ENCODE measurements at regions not wholly inside any gene's neighbourhood (a gene's known extent, or its start where the extent isn't known, plus 50 kb on each side); places are given as distances from the start of the nearest gene placed in this dataset.

DNA sequence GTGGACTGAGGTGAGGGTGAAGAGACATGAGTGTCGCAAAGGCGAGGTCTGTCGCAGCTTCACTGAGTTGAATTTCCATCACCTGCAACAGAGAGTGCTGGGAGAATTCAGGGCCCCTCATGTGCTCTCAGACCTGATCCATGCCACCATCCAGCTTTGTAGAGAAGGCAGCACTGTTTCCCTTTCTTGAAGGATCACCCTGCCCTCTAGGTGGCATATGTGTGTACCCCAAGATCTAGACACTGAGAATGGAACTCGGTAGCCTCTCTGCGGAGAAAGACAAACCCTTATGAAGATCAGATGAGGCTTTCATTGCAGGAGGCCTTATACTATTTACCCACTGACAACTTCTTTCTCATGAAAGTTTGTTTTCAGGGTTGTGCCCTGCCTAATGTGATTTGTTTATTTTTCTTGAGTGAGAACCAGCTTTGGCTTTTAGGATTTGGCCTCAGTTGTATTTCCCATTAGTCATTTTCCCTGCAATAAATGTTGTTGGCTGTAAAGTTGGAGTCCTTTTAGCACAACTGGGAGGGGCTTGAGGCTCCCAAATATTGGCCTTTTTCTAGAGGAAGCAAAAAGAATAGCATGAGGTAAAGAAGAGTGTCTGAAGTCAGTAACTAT, 811.3 kb downstream of the DHX35 start:
- TF ChIP-seq CTCF (conservative IDR thresholded peaks at IDR 0.05; ENCODE audit: low read depth, low read length) (no peak), EZH2phosphoT487 (IDR thresholded peaks at IDR 0.05; ENCODE audit: borderline replicate concordance, low read length) (no peak)
